ENCODE measurements at regions not wholly inside any gene's neighbourhood (a gene's known extent, or its start where the extent isn't known, plus 50 kb on each side); places are given as distances from the start of the nearest gene placed in this dataset.

DNA sequence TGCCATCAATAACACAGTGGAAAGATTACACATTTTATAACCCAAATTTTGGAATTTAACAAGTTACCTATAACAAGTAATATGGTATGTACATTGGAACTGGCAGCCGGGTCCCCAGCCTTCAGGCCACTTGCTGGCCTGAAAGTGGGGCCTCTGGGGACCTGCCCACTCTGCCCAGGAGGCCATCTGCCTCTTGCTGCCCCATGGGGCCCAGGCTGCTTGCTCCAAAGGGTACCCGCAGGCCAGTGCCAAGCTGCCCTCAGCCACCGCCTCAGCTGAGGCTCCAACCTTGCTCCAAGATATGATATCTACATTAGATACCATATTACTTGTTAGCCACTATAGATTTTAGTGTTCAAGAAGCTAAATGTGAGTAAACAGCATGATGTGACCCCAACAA lies 120.8 kb upstream of the TMEFF2 start:
- Mint-ChIP-seq H3K9me3 (peaks cover 3% of the 10 kb centered on the region), H3K27me3 (ENCODE audit: low read depth) (no peaks in the 10 kb centered on the region), H3K4me1 (no peaks in the 10 kb centered on the region), H3K36me3 (ENCODE audit: low read depth) (no peaks in the 10 kb centered on the region), H3K4me3 (no peak overlapping the region), H3K27ac (no peak overlapping the region)
- TF ChIP-seq, protein P1, sequence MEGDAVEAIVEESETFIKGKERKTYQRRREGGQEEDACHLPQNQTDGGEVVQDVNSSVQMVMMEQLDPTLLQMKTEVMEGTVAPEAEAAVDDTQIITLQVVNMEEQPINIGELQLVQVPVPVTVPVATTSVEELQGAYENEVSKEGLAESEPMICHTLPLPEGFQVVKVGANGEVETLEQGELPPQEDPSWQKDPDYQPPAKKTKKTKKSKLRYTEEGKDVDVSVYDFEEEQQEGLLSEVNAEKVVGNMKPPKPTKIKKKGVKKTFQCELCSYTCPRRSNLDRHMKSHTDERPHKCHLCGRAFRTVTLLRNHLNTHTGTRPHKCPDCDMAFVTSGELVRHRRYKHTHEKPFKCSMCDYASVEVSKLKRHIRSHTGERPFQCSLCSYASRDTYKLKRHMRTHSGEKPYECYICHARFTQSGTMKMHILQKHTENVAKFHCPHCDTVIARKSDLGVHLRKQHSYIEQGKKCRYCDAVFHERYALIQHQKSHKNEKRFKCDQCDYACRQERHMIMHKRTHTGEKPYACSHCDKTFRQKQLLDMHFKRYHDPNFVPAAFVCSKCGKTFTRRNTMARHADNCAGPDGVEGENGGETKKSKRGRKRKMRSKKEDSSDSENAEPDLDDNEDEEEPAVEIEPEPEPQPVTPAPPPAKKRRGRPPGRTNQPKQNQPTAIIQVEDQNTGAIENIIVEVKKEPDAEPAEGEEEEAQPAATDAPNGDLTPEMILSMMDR (IDR thresholded peaks at IDR 0.05; ENCODE audit: unreplicated experiment in 3 of 3): no peak

DNA sequence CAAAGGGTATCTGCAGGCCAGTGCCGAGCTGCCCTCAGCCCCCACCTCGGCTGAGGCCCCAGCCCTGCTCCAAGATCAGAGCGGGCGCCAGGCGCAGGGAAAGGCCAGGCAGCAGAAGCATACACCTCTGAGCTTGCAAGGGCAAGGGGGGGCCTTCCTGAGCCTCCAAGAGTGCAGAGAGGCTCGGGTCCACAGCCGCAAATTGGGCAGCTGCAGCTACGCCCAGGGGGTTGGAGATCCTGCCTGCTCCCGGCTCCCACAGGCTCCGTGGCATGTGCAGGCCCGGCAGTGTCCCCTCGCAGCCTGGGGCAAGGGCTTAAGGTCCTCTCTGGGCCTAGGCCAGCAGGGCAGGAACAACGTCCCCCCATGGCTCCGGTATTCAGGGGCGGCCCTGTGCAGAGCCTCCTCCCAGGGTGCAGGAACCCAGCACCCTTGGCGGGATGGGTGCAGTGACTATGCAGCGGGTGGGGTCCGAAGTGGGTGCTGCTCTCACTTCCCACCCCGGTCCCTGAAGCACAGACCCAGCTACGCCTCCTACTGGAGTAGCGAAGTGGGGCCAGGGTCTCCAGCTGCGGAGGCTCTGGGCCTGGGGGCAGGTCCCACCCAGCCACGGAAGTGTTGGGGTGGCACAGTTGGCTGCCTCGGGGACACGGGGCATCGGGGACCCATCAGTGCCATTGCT lies 120.2 kb upstream of the TMEFF2 start:
- no peaks in the 10 kb centered on the region for H3K4me1 Mint-ChIP-seq
- TF ChIP-seq, protein P1 (IDR thresholded peaks at IDR 0.05; ENCODE audit: unreplicated experiment in 3 of 3): no peak
- H3K9me3 Mint-ChIP-seq: peaks cover 3% of the 10 kb centered on the region
- H3K27me3 Mint-ChIP-seq (ENCODE audit: low read depth): no peaks in the 10 kb centered on the region
- no peak overlapping the region for H3K4me3 Mint-ChIP-seq
- H3K36me3 Mint-ChIP-seq (ENCODE audit: low read depth): no peaks in the 10 kb centered on the region
- no peak overlapping the region for H3K27ac Mint-ChIP-seq

- no peak overlapping the region for H3K4me3 Mint-ChIP-seq
- peaks cover 3% of the 10 kb centered on the region for H3K9me3 Mint-ChIP-seq
- no peaks in the 10 kb centered on the region for H3K4me1 Mint-ChIP-seq
- H3K36me3 Mint-ChIP-seq (ENCODE audit: low read depth): no peaks in the 10 kb centered on the region
- H3K27ac Mint-ChIP-seq: no peak overlapping the region
- H3K27me3 Mint-ChIP-seq (ENCODE audit: low read depth): no peaks in the 10 kb centered on the region
- TF ChIP-seq, protein P1 (IDR thresholded peaks at IDR 0.05; ENCODE audit: unreplicated experiment in 3 of 3): no peak
These were observed 119.0 kb upstream of the TMEFF2 start for GRCh38 chr2:192313773-192314172.

GRCh38 chr2:192311701-192312460 lies 117.1 kb upstream of the TMEFF2 start:
- no peak overlapping the region for H3K4me3 Mint-ChIP-seq
- H3K9me3 Mint-ChIP-seq: peaks cover 3% of the 10 kb centered on the region
- H3K27me3 Mint-ChIP-seq (ENCODE audit: low read depth): no peaks in the 10 kb centered on the region
- H3K4me1 Mint-ChIP-seq: no peaks in the 10 kb centered on the region
- TF ChIP-seq, protein P1 (IDR thresholded peaks at IDR 0.05; ENCODE audit: unreplicated experiment in 3 of 3): no peak
- H3K27ac Mint-ChIP-seq: no peak overlapping the region
- no peaks in the 10 kb centered on the region for H3K36me3 Mint-ChIP-seq (ENCODE audit: low read depth)

DNA sequence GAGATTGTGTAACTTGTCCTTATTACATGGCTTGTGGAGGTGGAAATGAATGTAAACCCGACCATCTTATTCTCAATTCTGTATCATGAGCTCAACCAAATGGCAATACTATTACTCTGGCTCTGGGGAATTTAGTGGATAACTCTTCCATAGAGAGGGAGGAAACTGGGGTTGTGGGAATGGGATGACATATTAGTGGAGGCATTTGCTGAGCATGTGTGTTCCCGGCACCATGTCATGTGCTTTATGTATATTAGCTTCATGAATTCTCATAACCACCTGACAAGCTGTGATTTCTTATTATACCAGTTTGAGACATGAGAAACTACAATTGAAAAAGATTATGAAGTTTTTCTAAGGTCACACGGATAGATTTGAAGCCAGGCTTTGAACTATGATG lies 112.8 kb upstream of the TMEFF2 start:
- Mint-ChIP-seq H3K27ac (no peak overlapping the region), H3K4me1 (no peaks in the 10 kb centered on the region), H3K4me3 (no peak overlapping the region), H3K36me3 (ENCODE audit: low read depth) (no peaks in the 10 kb centered on the region), H3K27me3 (ENCODE audit: low read depth) (no peaks in the 10 kb centered on the region), H3K9me3 (no peaks in the 10 kb centered on the region)
- TF ChIP-seq, protein P1 (IDR thresholded peaks at IDR 0.05; ENCODE audit: unreplicated experiment in 3 of 3): no peak
